ENCODE measurements at regions not wholly inside any gene's neighbourhood (a gene's known extent, or its start where the extent isn't known, plus 50 kb on each side); places are given as distances from the start of the nearest gene placed in this dataset.

DNA sequence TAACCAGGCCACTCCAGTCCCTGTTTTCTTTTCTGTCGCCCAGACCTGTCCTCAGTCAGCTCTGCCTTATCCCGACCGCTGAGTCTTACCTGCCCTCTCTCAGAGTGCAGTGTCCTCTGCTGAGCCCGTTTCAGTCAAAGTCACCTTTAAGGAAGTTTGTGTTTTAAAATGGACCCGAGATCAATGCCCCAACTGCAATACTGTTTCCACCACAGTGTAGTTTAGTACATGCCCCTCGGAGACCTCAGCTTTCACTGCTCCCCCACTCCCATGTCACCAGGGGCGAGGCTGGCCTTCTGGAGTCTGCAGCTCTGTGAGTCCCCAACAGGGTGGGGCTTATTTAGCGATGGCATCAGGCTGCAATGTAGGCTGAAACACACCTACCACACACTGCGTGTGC lies 248.4 kb upstream of the TSHZ3 start:
- no peak for DNase-seq (ENCODE audit: low read depth)
- H3K4me3 ChIP-seq (ENCODE audit: low read depth, low read length), result no peak overlapping the region
- TF ChIP-seq, protein P1, sequence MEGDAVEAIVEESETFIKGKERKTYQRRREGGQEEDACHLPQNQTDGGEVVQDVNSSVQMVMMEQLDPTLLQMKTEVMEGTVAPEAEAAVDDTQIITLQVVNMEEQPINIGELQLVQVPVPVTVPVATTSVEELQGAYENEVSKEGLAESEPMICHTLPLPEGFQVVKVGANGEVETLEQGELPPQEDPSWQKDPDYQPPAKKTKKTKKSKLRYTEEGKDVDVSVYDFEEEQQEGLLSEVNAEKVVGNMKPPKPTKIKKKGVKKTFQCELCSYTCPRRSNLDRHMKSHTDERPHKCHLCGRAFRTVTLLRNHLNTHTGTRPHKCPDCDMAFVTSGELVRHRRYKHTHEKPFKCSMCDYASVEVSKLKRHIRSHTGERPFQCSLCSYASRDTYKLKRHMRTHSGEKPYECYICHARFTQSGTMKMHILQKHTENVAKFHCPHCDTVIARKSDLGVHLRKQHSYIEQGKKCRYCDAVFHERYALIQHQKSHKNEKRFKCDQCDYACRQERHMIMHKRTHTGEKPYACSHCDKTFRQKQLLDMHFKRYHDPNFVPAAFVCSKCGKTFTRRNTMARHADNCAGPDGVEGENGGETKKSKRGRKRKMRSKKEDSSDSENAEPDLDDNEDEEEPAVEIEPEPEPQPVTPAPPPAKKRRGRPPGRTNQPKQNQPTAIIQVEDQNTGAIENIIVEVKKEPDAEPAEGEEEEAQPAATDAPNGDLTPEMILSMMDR (IDR thresholded peaks at IDR 0.05; ENCODE audit: low read depth, low read length, missing control alignments), result no peak

DNA sequence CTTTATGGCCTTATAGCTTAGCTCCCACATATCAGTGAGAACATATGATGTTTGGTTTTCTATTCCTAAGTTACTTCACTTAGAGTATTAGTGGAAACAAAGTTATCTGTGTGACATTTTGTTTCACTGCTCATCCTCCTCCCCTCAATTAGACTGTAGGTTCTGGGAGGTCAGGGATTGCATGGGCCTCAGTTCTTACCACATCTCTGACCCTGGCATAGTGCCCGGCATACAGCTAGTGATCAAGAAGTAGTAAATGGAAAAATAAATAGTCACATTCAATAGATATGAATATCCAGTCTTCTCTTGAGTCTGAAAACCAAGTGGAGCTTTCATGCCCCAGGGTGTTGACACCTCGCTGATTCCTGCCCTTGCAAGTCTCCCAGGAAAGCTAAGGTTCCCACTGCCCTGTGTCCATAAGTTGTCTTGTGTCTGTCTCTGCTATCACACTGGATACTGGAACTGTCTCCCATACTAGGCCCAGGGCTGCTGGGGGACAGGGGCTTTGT lies 249.5 kb upstream of the TSHZ3 start:
- DNase-seq (ENCODE audit: low read depth), result no peak
- TF ChIP-seq, protein P1 (IDR thresholded peaks at IDR 0.05; ENCODE audit: low read depth, low read length, missing control alignments), result no peak

DNA sequence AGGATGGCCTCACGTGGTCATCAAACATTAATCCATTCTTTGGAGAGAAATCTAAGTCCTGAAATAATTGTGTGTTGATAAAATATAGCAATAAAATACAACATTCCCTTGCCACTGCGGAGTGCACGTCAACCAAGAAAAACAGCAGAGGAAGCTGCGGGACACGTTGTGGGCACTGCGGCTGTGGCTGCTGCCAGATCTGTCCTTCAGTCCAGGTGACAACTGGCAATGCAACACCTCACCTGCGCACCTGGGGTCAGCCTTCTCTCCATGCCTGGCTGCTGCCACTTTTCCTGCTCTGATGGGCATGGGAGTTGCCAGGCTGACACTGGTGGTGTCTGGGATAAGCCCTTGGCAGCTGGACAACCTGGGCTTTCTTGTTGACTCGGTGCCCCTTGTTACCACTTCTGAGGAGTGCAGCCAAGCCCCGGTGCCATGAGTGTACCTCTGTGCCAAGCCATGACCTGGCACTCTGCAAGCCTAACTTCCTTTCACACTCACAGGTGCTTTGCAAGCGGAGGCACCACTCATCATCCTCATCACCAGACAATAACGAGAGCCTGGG lies 251.6 kb upstream of the TSHZ3 start:
- H3K4me3 ChIP-seq (ENCODE audit: low read depth, low read length), result no peak overlapping the region
- TF ChIP-seq, protein P1 (IDR thresholded peaks at IDR 0.05; ENCODE audit: low read depth, low read length, missing control alignments), result no peak

More for the DNA sequence above, 249.5 kb upstream of the TSHZ3 start:
- H3K4me3 ChIP-seq (ENCODE audit: low read depth, low read length), result no peak overlapping the region

DNA sequence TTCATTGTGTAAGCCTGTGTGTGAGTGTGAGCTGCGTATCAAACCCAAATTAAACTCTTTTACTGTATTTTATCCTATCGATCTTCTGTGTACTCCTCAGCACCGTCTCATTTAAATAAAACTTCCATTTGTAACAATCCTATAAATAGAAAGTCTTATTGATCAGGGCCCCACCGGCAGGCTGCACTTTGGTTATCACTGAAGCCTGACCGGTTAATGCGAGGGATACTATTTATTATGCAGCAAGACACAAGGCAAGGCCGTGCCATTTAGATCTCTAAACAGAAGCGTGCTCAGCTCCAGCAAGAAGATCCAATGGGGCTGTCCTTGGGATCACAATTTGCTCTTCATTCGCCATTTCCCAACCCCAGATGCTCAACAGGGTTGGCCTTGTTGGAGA lies 252.6 kb upstream of the TSHZ3 start:
- no peak for DNase-seq (ENCODE audit: low read depth)
- TF ChIP-seq, protein P1 (IDR thresholded peaks at IDR 0.05; ENCODE audit: low read depth, low read length, missing control alignments), result no peak

More for the DNA sequence above, 251.6 kb upstream of the TSHZ3 start:
- DNase-seq (ENCODE audit: low read depth), result no peak

DNA sequence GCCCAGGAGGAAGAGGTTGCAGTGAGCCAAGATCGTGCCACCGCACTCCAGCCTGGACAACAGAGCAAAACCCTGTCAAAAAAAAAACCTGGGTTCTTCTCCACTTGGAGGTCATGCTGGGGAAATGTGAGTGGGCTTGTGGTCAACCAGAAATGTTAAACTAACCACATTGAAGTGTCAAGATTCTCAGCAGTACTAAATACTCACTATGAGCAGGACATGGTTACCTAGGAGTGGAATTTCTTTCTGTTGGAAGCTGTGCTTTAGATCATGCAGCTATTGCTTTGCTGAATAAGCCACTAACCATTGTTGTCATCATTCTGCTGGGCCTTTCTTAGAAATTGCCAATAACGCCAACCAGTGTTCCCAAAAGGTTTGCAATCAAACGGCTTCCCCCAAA lies 253.3 kb upstream of the TSHZ3 start:
- TF ChIP-seq, protein P1 (IDR thresholded peaks at IDR 0.05; ENCODE audit: low read depth, low read length, missing control alignments), result no peak
- DNase-seq (ENCODE audit: low read depth), result no peak

More for the DNA sequence above, 252.6 kb upstream of the TSHZ3 start:
- H3K4me3 ChIP-seq (ENCODE audit: low read depth, low read length), result no peak overlapping the region

DNA sequence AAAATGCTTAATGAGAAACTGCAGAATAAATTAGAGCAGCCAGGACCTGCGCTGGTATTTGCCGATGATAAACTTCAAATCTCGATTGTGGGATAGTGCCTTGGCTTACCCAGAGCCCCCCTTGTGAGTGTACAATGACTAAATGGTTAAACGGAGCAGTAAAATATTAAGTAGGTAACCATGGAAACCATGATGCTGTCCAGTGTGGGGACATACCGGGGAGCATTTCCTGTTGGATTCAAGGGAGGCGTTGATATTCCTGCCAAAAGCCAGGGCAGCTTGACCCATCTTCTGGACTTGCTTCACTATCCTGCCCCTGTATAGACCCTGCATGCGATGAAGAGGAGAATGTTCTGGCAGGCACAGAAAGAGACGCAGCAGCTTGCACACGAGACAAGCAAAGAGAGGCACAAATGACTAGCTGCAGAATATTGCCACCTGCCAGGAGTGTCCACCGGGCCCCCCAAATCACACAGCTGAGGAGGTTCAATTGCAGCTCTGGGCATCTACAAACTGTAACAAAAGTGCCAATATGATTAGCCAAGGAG lies 255.3 kb upstream of the TSHZ3 start:
- no peak overlapping the region for H3K4me3 ChIP-seq (ENCODE audit: low read depth, low read length)
- TF ChIP-seq, protein P1 (IDR thresholded peaks at IDR 0.05; ENCODE audit: low read depth, low read length, missing control alignments), result no peak
- DNase-seq (ENCODE audit: low read depth), result no peak

More for the DNA sequence above, 253.3 kb upstream of the TSHZ3 start:
- H3K4me3 ChIP-seq (ENCODE audit: low read depth, low read length), result no peak overlapping the region

DNA sequence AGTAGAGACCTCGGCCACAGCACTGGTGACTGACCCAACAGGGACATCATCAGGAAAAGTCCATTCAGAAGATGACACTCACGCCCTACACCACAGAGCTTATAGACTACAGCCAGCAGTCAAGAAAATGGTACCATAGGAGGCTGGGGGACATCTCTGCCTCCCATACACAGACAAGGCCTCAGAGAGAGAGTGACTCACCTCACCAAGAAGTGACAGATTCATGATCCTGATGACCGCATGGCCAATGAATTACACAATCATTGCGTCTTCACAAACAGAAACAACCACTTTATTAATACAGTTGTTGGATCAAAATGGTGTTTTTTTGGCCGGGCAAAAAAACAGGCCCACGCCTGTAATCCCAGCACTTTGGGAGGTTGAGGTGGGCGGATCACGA lies 260.8 kb upstream of the TSHZ3 start:
- H3K4me3 ChIP-seq (ENCODE audit: low read depth, low read length), result no peak overlapping the region
- DNase-seq (ENCODE audit: low read depth), result no peak
- TF ChIP-seq, protein P1 (IDR thresholded peaks at IDR 0.05; ENCODE audit: low read depth, low read length, missing control alignments), result no peak

Data from GM12864 (cell line).